ENCODE measurements at regions not wholly inside any gene's neighbourhood (a gene's known extent, or its start where the extent isn't known, plus 50 kb on each side); places are given as distances from the start of the nearest gene placed in this dataset.

DNA sequence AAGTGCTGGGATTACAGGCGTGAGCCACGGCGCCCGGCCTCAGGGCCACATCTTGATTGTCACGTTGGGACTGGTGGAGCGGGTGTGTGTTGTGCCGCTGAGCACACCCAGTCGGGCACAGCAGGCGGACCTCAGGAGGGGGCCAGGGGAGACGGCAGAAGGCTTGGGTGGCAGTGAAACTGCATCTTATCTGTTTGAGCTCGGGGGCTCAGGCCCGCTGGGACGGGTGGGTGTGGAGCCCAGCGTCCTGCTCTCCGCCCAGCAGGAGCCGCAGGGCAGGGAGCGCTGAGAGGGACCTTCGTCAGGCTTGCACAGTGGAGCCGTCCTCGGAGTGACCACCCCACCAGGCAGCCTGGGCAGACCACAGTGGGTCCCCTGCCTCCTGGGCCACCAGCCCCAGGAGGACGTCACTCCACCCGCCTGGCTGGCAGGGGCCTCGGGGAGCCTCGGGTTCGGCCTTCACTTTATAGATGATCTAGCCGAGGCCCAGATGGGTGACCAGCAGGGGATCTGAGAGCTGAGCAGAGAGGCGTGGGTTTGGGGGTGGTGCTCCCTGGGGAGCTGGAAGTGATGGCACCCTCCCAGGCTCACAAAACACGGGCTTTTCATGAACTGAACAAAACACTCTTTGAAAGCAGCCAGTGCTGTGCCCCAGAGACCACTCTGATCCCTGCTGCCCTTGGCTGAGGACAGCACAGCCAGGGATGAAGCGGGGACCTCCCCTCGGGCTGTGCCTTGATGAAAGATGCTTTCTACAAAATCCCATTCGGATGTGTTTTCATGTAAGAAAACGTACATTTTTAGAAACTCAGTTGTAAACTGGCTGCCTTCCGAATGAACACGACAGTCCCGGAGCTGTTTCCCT is 181.1 kb downstream of the SEC14L1 start:
- TF ChIP-seq KLF1 (tag; IDR thresholded peaks at IDR 0.05), result no peak
- no peak for TF ChIP-seq ZBTB2 (IDR thresholded peaks at IDR 0.05)
- TF ChIP-seq PATZ1 (CRISPR knock-in tag; IDR thresholded peaks at IDR 0.05; ENCODE audit: borderline replicate concordance), result no peak
- no peak for TF ChIP-seq HMG20A (CRISPR knock-in tag; conservative IDR thresholded peaks at IDR 0.05)
- TF ChIP-seq, protein P1, sequence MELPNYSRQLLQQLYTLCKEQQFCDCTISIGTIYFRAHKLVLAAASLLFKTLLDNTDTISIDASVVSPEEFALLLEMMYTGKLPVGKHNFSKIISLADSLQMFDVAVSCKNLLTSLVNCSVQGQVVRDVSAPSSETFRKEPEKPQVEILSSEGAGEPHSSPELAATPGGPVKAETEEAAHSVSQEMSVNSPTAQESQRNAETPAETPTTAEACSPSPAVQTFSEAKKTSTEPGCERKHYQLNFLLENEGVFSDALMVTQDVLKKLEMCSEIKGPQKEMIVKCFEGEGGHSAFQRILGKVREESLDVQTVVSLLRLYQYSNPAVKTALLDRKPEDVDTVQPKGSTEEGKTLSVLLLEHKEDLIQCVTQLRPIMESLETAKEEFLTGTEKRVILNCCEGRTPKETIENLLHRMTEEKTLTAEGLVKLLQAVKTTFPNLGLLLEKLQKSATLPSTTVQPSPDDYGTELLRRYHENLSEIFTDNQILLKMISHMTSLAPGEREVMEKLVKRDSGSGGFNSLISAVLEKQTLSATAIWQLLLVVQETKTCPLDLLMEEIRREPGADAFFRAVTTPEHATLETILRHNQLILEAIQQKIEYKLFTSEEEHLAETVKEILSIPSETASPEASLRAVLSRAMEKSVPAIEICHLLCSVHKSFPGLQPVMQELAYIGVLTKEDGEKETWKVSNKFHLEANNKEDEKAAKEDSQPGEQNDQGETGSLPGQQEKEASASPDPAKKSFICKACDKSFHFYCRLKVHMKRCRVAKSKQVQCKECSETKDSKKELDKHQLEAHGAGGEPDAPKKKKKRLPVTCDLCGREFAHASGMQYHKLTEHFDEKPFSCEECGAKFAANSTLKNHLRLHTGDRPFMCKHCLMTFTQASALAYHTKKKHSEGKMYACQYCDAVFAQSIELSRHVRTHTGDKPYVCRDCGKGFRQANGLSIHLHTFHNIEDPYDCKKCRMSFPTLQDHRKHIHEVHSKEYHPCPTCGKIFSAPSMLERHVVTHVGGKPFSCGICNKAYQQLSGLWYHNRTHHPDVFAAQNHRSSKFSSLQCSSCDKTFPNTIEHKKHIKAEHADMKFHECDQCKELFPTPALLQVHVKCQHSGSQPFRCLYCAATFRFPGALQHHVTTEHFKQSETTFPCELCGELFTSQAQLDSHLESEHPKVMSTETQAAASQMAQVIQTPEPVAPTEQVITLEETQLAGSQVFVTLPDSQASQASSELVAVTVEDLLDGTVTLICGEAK (IDR thresholded peaks at IDR 0.05), result no peak
- TF ChIP-seq, protein P1 (CRISPR knock-in tag; IDR thresholded peaks at IDR 0.05), result no peak
- TF ChIP-seq, protein P2, sequence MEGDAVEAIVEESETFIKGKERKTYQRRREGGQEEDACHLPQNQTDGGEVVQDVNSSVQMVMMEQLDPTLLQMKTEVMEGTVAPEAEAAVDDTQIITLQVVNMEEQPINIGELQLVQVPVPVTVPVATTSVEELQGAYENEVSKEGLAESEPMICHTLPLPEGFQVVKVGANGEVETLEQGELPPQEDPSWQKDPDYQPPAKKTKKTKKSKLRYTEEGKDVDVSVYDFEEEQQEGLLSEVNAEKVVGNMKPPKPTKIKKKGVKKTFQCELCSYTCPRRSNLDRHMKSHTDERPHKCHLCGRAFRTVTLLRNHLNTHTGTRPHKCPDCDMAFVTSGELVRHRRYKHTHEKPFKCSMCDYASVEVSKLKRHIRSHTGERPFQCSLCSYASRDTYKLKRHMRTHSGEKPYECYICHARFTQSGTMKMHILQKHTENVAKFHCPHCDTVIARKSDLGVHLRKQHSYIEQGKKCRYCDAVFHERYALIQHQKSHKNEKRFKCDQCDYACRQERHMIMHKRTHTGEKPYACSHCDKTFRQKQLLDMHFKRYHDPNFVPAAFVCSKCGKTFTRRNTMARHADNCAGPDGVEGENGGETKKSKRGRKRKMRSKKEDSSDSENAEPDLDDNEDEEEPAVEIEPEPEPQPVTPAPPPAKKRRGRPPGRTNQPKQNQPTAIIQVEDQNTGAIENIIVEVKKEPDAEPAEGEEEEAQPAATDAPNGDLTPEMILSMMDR (IDR thresholded peaks at IDR 0.05 in 2 of 3, conservative IDR thresholded peaks at IDR 0.05 in 1 of 3; ENCODE audit: insufficient read depth in 2 of 3, low read depth in 1 of 3, low read length in 3 of 3), result no peak
- no peak for TF ChIP-seq TAF7 (tag; IDR thresholded peaks at IDR 0.05)
- no peak for TF ChIP-seq ZNF174 (CRISPR knock-in tag; IDR thresholded peaks at IDR 0.05)
- TF ChIP-seq CREB1 (IDR thresholded peaks at IDR 0.05), result no peak
- no peak for TF ChIP-seq CREB1 (CRISPR knock-in tag; IDR thresholded peaks at IDR 0.05)
- TF ChIP-seq JUNB (CRISPR knock-in tag; conservative IDR thresholded peaks at IDR 0.05), result no peak
- TF ChIP-seq PHB2 (IDR thresholded peaks at IDR 0.05; ENCODE audit: low read depth), result no peak
